Right atrium auricular region (tissue), 2 donors: ENCODE measurements at regions not wholly inside any gene's neighbourhood (a gene's known extent, or its start where the extent isn't known, plus 50 kb on each side); places are given as distances from the start of the nearest gene placed in this dataset.

Source experiments
- DNase-seq: peaks from one replicate; pipeline ENCODE4 v3.0.0-alpha.2; 2019; ENCODE audit warnings: low spot score
- H3K27ac ChIP-seq, 2 donors: fragments of 200-600 bp; sonication (generic); 1 replicate in 1 of 2; 2 replicates in 1 of 2; pipeline ENCODE4 v1.5.1; 2016 to 2019
- H3K27me3 ChIP-seq, 2 donors: fragments of 200-600 bp; sonication (generic); one replicate each; pipeline versions ENCODE4 v1.5.1 to v1.6.0; 2017 to 2019
- H3K36me3 ChIP-seq: fragments of 200-600 bp; sonication (generic); one replicate; pipeline ENCODE4 v1.5.1; 2016
- H3K4me1 ChIP-seq, 2 donors: fragments of 200-600 bp; sonication (generic); one replicate each; pipeline versions ENCODE4 v1.5.1 to v1.6.0; 2017 to 2019
- H3K4me3 ChIP-seq, 2 donors: fragments of 200-600 bp; sonication (generic); 1 replicate in 1 of 2; 2 replicates in 1 of 2; pipeline ENCODE4 v1.5.1; 2017 to 2019; ENCODE audit warnings: mild to moderate bottlenecking in 1 of 2, moderate library complexity in 1 of 2
- H3K9me3 ChIP-seq, 2 donors: fragments of 200-600 bp; sonication (generic); one replicate each; pipeline ENCODE4 v1.5.1; 2019
- TF ChIP-seq, protein P1 (sequence below), 2 donors: fragments of 200-600 bp; sonication (generic); IDR thresholded peaks; one replicate each; pipeline ENCODE4 v1.5.1; 2019; ENCODE audit warnings: antibody characterized with exemption in 2 of 2

DNA sequence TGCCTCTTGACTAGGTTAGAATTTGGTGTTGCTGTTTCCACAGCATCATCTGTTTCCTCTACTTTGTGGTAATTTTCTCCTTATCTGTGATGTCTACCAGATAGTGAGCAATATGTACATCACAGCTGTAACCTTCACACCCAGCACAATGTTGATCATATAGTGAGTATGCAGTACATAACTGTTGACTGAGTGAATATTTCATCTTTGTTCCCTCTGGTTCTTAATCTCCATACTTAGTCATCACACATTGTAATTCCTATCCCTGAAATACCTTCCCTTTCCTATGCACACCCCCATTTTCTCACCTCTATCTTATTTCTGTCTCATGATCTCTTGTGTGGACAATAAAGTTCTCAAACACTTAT lies 115.9 kb downstream of the KIF4B start:
- TF ChIP-seq, protein P1, sequence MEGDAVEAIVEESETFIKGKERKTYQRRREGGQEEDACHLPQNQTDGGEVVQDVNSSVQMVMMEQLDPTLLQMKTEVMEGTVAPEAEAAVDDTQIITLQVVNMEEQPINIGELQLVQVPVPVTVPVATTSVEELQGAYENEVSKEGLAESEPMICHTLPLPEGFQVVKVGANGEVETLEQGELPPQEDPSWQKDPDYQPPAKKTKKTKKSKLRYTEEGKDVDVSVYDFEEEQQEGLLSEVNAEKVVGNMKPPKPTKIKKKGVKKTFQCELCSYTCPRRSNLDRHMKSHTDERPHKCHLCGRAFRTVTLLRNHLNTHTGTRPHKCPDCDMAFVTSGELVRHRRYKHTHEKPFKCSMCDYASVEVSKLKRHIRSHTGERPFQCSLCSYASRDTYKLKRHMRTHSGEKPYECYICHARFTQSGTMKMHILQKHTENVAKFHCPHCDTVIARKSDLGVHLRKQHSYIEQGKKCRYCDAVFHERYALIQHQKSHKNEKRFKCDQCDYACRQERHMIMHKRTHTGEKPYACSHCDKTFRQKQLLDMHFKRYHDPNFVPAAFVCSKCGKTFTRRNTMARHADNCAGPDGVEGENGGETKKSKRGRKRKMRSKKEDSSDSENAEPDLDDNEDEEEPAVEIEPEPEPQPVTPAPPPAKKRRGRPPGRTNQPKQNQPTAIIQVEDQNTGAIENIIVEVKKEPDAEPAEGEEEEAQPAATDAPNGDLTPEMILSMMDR (IDR thresholded peaks at IDR 0.05) = no peak
- no peaks in the 10 kb centered on the region for H3K9me3 ChIP-seq

DNA sequence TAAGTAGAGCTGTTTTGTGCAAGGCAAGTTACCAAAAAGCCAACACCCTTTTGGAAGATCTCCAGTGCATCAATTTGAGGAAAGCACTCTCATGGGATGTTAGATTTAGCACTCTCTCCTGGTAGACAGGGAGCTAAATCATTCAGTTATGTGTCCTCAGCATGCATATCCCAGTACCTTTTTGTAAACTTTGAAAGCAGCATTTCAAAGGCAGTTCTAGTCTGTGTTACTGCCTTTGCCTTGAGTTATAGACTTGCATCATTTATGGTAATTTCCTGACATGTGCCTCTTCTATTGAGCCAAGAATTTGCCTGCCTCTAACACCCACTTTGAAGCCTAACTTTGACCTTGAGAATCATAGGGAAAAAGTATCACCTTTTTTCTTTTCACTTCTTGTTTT lies 120.6 kb downstream of the KIF4B start:
- no peaks in the 10 kb centered on the region for H3K27me3 ChIP-seq
- no peak for DNase-seq
- H3K27ac ChIP-seq = no peak overlapping the region
- no peaks in the 10 kb centered on the region for H3K4me1 ChIP-seq
- TF ChIP-seq, protein P1 (IDR thresholded peaks at IDR 0.05) = no peak
- H3K9me3 ChIP-seq = no peaks in the 10 kb centered on the region
- H3K36me3 ChIP-seq = no peaks in the 10 kb centered on the region
- H3K4me3 ChIP-seq = no peak overlapping the region

More for the DNA sequence above, 115.9 kb downstream of the KIF4B start:
- Histone ChIP-seq H3K27me3 (no peaks in the 10 kb centered on the region), H3K4me1 (peaks cover 0 to 3% of the 10 kb centered on the region in 2 donors), H3K27ac (no peak overlapping the region), H3K36me3 (no peaks in the 10 kb centered on the region), H3K4me3 (no peak overlapping the region)
- DNase-seq = no peak

DNA sequence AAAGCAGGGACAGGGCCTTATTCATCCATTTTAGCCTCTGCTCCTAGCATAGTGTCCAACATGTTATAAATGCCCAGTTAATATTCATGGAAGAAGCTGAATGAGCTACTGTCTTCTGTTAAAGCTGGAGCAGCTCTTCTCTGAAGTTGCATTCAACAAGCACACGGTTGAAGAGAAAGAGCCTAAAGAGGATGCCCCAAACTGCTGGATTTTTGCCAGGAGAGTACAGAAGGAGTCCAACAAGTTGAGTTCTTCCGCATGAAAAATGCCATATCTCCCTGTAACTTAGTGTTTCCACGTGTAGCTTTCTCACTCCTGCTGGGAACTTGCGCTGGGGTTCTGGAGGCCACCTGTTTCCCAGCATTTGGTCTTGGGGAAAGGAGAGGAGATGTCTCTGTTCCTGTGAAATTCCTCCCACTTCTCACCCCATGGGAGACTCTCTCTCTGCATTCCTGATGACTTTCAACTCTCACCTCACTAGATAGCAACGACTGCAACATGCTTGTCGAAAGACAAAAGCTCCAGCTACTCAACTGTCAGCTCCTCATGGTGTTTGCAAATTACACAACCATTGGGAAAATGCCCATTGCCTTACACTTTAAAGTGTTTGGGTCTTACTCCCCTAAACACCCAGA lies 122.8 kb downstream of the KIF4B start:
- Histone ChIP-seq H3K36me3 (no peaks in the 10 kb centered on the region), H3K9me3 (no peaks in the 10 kb centered on the region), H3K27ac (peak overlapping the region in 1 of 2 donors; percentile 38), H3K4me3 (no peak overlapping the region), H3K4me1 (no peaks in the 10 kb centered on the region), H3K27me3 (no peaks in the 10 kb centered on the region)
- TF ChIP-seq, protein P1 (IDR thresholded peaks at IDR 0.05) = no peak
- DNase-seq = no peak

DNA sequence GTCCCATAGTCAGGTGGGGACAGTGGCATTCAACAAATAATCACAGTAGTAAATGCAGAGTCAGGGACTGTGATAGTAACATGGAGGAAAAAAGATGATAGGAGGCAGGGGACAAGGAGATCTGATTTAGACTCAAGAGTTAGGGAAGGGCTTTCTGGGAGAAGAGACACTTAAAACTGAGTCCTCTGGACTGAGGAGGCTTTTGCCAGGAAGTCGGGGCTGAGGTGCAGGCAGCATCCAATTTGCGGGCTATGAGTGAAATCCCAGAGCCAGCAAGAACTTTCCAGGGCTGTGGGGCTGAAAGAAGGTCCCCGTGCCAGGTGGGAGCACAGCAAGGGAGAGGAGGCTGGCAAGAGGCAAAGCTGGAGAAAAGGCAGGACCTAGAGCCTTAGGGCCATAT lies 124.1 kb downstream of the KIF4B start:
- no peaks in the 10 kb centered on the region for H3K9me3 ChIP-seq
- H3K27me3 ChIP-seq = no peaks in the 10 kb centered on the region
- TF ChIP-seq, protein P1 (IDR thresholded peaks at IDR 0.05) = no peak
- H3K27ac ChIP-seq = peak overlapping the region in 1 of 2 donors; percentile 38
- H3K36me3 ChIP-seq = no peaks in the 10 kb centered on the region
- no peak for DNase-seq
- no peak overlapping the region for H3K4me3 ChIP-seq
- H3K4me1 ChIP-seq = no peaks in the 10 kb centered on the region

DNA sequence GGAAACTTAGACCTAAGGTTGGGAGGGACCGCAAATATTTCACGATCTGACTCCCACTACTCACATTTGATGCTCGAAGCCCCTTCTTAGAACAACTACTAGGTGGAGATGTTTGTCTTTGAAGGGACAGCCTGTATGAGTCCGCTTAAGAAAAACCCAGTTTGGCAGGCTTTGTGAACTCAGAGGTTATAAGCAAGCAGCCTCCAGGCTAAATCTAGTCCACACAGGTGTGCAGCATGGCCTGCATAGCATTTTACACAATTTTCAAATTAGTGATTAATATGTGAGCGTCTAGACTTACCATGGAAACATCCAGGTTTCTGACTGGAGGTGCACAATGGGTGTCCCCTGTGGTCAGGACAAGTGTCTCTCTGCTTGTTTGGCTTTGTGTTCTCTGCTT lies 127.1 kb downstream of the KIF4B start:
- TF ChIP-seq, protein P1 (IDR thresholded peaks at IDR 0.05) = no peak
- Histone ChIP-seq H3K9me3 (no peaks in the 10 kb centered on the region), H3K4me3 (no peak overlapping the region), H3K4me1 (no peaks in the 10 kb centered on the region), H3K36me3 (no peaks in the 10 kb centered on the region), H3K27me3 (no peaks in the 10 kb centered on the region), H3K27ac (no peak overlapping the region)
- no peak for DNase-seq

DNA sequence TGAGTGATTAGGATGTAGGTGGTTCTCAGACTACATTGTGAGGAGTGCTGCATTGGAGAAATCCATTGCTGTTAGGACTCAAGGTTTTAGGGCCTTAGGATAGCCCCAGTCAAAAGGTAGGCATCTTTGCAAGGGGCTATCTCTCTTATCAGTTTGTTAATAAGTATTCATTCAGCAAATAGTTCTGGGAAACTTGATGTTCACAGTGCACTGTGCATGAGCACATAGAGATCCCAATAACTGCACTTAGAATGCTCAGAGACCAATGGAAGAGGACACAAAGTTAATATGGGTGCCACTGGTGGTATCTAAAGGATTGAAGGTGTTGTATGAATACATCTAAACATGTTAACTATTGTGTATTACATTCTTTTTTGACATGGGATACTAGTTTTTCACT lies 131.4 kb downstream of the KIF4B start:
- H3K27me3 ChIP-seq = no peaks in the 10 kb centered on the region
- TF ChIP-seq, protein P1 (IDR thresholded peaks at IDR 0.05) = no peak
- no peaks in the 10 kb centered on the region for H3K36me3 ChIP-seq
- H3K9me3 ChIP-seq = no peaks in the 10 kb centered on the region
- no peak overlapping the region for H3K4me3 ChIP-seq
- H3K4me1 ChIP-seq = no peaks in the 10 kb centered on the region
- no peak overlapping the region for H3K27ac ChIP-seq
- no peak for DNase-seq
